NCI-H345 (cell line): ENCODE measurements at regions not wholly inside any gene's neighbourhood (a gene's known extent, or its start where the extent isn't known, plus 50 kb on each side); places are given as distances from the start of the nearest gene placed in this dataset.
"Not testable (repeated sequence)": the region's sequence is repeated elsewhere in the genome, so short reads cannot be mapped to it uniquely, and the experiment has no call there.

Experiments used
- DNase-seq: peaks from one replicate; lab custom pipeline; 2025; lab: John Stamatoyannopoulos, UW

DNA sequence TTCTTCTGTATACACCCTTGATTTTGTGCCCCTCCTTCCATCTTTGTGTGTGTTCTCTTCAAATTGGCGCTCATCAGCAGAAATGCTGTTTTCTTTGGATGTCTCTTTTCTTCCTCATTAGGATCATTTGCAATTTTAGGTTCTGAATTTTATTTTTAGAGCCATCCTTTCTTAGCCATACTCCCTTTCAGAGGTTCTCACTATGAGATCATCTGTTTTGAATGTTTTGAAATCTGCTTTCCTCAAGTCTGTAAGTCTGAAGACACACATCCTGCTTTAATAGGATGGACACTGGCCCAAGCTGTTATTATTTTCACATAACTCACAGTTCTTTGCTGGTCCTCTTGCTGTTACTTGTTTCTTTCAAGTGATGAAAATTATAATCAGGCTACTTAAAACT is 124.8 kb downstream of the BDH1 start:
- DNase-seq: no peak

DNA sequence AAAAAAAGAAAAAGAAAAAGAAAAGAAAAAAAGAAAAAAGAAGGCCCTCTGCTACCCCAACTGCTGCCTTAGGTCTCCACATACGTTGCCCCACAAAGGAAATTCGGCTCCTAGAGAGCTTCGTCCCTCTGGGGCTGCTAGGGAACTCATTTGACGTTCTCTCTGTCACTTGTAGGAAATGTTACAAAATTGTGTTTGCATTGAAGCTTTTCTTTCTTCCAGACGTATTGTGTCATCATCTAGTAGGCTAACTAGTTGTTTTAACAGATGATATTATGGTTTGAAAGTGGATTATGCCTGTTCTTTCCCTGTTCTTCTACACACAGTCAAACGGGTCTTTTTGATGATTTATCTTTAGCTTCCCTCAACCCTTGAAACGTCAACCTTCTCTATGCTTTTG is 125.3 kb downstream of the BDH1 start:
- no peak for DNase-seq

DNA sequence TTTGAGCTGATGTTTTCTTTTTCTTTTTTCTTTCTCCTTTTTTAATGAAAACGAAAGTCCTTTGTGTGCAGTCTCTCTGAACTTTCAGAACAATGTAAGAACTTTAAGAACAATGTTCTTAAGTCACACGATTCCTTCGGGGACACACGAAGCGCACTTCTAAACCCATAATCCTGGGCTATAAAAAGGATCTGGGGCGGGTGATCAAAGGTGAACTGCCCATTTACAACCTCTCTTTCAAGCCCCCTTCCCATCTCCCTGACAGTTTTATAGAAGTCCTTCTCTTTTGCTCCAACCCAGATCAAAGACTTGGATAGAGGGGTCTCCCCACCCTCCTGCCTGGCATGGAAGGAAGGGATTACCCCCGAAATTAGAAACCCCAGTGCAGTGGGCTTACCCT is 126.8 kb downstream of the BDH1 start:
- DNase-seq: no peak

DNA sequence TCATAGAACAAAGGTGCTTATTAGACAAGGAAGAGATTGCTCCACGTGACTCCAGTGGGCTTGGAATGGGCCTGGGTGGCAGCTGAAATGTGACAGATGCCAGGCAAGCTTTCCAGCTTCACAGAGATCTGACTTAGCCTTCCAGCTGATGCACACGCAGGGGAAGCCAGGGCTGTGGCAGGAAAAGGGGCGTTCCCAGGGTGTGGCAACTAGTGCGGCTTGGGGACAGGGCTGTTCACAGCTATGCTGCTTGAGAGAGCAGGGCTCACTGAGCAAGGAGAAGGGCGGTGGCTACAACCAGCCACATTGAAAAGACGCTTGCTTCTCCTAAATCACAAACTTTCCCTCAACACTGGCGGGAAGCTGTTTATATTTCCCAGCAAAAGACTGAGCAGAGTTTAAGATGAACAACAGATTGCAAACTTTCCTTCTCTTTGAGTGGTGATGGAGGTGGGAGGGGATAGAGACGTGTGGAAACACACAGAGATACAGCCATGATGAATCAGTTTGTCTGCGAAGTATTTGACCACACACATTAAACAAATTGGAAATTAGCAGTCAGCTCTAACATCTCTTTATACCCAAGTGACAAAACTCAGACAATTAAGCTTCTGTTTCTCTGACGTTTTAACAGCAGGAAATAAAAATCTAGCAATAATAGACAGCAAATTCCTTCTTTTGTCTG is 127.5 kb downstream of the BDH1 start:
- DNase-seq: no peak

DNA sequence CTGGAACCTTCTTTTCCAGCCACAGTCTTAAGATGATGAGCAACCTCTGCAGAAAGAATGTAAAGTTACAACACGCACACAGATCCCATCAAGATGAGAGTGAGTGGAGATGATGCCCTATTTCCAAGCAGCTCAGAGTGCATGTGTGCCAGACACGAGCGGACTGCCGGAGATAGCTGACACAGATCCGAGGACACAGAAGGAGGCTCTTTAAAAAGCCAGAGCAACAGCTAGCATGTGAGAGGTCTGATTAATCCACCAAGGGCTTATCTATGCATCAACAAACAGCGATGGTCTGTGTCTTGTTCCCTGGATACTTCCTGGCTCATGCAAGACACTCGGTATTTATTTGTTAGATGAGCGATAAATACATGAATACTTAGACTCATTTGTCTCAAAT is 128.6 kb upstream of the DLG1 start:
- no peak for DNase-seq

DNA sequence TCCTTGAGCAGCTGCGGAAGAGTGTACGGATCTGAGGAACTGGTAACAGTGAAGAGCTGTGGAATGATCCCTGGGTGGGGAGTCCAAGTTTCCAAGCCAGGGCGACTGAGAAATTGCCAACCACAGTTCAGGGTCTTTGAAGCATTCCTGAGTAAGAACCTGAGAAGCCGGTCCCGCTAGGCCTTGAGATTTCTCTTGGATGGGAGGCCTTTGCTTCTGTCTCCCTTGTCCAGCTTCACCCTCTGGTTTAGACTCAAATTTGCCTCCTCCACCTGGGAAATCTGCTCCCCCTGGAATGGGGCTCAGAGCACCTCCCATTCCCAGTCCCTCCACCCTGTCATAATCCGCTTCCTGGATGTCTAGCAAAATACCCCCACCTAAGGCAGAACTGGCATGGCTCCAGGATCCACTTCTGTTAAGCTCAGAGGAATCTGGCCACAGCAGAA is 127.7 kb upstream of the DLG1 start:
- no peak for DNase-seq

DNA sequence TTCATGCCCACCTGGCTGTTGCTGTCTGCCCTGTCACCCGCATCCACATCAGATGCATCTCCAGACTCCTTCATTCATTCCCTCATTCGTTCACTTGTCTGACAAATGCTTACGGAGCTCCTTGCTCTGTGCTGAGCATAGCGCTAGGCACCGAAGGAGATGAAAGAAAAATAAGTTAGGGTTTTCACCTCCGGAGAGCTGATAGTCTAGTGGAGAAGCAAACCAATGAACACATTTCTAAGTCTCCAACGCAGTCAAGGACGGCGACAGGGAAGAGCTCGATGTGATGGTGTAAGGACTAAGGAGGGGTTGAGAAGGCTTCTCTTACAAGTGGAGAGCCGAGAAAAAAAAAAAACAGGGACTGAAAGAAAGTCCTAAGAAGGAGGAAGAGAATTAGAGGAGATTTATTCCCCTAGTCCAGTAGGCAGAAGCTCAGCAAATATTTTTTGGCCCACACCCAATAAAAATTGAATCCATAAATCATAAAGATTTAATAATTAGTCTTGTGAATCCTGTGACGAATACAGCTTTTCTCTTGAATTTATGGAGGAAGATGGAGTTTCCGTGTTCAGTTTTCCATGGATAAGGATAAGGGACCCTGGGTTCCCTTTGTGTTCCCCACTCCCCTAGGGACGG is 127.2 kb upstream of the DLG1 start:
- DNase-seq: no peak

DNA sequence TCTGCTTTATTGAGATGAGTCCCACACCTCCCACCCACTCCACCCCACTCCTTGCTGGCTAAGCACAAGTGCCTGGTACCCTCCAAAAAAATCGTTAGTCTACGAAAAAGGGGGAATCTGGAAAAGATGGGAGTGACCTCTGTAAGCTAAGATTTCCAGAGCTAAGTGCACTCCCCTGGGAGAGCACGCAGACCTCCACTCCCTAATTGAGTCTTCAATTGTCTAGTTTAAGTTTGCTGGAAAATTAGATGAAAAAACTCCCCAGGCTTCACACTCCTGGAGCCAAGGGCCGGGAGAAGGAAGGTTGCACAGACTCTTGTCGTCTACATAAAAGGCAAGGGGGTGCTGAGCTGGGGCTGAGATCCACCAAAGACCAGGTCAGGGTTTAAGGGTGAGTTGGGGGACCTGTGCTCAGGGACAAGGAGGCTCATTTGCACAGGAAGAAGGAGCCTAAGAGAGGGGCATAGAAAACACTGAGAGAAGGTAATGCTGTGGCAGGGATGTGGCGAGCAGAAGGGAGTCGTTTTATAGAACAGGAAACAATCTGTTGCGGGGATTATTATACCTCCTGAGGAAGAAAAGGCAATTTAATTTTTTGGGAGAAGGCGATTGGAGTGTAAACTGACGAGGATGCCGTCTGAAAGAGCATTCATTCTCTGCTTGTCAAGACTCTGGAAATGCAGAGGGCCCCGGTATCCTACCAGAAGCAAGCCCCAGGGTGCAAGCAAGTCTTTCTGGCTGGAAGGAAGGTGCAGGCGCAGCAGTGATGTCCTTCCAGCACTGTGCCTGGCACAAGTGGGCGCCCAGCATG is 126.5 kb upstream of the DLG1 start:
- DNase-seq: no peak

DNA sequence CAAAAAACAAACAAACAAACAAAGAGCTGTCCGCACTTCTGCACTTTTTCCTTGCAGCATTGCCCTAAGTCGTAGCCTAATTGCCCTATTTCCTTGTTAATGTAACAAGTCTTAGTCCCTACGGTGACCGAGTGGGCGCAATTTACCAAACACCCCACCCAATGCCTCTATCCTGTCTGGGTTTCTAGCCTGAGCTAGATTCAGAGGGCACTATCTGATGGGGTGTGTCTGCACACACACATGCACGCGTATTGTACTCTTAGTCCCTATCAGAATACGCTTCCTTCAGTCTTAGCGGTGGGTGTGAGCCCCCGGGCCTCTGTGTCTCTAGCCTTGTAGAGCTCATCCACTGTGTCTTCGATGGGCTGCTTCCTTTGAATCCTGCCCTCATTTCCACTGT is 125.9 kb upstream of the DLG1 start:
- no peak for DNase-seq

DNA sequence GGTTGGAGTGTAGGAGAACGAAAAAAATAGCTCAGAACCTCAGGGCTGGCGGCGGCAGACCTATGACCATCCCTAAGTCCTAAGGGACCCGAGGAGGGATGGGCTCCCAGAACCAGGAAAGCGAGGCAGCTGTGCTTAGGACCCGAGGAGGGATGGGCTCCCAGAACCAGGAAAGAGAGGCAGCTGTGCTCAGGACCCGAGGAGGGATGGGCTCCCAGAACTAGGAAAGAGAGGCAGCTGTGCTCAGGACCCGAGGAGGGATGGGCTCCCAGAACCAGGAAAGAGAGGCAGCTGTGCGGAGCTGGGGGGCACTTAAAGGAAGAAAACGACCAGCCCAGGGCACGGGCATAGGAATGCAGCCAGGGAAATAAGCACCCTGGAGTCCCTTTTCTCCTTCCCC is 125.0 kb upstream of the DLG1 start:
- DNase-seq: no peak

DNA sequence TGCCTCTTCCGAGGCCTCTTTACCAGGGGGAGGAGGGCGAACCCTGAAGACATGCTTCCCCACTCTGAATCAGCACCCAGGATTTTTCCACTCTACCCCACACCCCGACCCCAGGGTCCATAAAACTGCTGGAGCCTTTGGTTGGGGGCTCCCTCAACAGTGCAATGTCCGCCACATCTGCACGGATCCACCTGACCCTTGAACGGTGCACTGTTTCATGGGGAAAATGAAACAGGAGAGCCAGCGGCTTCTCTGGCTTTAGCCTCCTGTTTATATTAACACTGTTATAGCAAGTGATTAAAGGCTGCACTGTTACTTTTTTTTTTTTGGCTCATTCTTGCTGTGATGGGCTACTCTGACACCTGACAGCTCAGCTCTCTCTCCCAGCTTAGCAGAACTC is 124.1 kb upstream of the DLG1 start:
- no peak for DNase-seq

DNA sequence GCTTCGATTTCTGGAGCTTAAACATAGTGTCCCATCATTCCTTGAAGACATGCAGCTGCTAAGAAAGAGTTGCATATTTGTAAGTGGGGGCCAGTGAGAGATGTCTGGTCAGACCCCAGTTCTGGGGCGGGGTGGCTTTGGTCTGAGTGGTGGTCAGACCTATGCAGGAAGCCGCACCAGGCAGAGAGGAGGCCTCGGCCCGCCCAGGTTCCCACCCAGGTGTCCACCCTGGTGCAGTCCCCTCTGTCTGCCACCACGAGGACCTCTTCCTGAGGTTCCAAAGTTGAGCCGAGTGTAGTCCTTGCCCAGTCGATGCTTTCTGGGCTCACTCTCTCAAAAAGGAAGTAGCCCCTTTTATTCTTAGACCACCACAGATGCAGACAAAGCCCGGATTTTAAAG is 122.6 kb upstream of the DLG1 start:
- no peak for DNase-seq

DNA sequence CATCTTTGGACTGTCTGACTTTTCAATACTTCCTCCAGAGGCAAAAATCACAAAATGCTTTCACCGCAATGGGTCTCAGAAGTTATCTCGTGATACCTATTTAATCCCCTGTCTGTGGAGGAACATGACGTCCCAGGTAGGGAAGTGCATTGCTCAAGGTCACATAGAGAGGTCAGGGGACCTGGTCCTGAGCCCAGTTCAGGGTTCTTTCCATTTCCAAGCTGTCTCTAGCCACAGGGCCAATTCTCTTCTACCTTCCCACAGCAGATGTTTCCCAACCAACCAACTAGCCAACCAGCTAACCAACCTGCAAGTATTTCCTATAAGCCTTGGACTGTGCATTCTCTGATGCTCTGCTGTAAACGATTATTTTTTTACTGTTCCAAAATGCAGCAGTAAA is 122.2 kb upstream of the DLG1 start:
- DNase-seq: no peak

DNA sequence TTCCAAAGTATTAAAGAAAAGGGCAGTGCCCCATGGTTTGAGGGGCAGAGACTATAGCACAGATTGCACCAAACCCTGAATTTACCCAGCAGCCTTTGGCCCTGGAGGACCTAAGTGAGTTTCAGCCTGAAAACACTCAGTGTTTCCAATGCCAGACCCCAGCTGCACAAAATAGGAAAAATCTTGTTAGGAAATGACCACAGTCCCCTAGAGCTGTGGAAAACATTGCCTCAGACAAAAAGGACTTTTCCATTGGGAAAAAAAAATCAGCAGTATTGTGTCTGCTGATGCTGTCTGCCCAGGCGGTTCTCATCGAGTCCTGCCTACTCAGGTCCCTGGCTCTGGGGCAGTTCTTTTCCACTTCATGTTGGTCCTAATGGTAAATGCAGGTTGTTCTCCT is 121.7 kb upstream of the DLG1 start:
- no peak for DNase-seq

DNA sequence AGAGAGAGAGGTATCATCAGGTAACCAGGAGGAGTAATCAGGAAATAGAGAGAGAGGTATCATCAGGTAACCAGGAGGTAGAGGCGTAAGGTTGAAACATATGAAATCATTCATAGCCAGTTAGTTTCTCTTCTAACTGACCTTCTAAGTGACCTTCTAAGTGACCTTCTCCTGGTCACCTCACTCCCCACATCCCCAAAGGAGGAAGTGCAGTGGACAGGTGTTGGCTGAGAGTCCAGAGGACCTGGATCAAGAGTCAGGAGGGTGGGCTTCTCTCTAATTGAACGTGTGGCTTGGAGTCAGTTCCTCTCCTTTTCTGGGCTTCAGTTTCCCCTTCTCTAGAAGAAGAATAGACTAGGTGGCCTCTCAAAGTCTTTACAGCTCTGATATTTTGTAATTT is 121.3 kb upstream of the DLG1 start:
- no peak for DNase-seq

DNA sequence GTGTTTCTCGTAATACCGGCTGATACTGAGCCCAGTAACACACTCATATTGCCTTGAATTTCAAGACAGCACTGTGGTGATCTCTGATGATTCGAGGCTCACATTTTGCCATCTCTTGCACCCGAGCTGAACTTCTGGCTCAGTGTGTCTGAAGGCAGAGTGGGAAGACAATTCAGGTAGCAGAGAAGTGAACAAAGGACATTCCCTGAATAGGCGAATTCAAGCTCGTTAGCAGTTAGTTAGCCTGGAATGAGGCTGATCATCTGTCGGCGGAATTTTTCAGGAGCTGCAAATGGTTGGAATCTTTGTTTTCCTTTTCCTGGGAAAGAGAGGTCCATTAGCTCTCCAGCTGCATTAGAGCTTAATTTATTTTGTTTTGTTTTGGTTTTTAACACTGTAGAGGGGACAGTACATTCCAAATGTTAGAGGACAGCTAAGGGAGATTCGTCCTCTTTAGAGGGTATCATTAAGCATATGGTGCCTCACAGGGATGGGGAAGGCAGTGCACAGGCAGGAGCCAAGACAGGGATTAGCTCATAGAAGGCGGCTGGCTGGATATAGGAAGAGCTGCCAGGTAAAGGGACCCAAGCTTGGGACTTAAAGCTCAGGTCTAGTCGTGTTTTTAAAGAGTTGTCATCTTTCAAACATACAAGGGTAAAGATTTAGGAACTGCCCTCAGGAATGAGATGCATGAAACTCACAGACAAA is 119.7 kb upstream of the DLG1 start:
- no peak for DNase-seq

DNA sequence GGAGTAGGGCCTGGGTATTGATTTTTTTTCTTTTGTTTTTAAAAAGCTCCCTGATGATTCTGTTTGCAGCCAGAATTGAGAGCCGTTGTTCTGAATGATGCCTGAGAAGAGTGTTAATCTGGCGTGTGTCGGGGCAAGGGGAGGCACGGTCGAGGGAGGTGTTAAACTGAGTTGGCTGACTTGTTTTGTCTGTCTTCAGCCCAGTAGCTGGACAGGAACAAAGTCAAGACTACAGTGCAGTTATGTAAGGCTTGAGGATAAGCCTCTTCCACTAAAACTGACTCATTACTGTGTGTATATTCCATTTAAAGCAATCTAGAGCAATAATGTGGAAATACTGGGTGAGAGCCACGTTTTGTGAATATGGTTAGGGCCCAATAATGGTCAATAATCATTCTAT is 119.0 kb upstream of the DLG1 start:
- DNase-seq: no peak

DNA sequence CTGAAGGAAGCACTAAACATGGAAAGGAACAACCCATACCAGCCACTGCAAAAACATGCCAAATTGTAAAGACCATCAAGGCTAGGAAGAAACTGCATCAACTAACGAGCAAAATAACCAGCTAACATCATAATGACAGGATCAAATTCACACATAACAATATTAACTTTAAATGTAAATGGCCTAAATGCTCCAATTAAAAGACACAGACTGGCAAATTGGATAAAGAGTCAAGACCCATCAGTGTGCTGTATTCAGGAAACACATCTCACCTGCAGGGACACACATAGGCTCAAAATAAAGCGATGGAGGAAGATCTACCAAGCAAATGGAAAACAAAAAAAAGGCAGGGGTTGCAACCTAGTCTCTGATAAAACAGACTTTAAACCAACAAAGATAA is 113.5 kb upstream of the DLG1 start:
- not testable (repeated sequence) for DNase-seq

DNA sequence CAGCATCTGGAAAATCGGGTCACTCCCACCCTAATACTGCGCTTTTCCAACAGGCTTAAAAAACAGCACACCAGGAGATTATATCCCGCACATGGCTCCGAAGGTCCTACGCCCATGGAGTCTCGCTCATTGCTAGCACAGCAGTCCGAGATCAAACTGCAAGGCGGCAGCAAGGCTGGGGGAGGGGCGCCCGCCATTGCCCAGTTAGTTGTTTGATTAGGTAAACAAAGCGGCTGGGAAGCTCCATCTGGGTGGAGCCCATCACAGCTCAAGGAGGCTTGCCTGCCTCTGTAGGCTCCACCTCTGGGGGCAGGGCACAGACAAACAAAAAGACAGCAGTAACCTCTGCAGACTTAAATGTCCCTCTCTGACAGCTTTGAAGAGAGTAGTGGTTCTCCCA is 111.8 kb upstream of the DLG1 start:
- not testable (repeated sequence) for DNase-seq

DNA sequence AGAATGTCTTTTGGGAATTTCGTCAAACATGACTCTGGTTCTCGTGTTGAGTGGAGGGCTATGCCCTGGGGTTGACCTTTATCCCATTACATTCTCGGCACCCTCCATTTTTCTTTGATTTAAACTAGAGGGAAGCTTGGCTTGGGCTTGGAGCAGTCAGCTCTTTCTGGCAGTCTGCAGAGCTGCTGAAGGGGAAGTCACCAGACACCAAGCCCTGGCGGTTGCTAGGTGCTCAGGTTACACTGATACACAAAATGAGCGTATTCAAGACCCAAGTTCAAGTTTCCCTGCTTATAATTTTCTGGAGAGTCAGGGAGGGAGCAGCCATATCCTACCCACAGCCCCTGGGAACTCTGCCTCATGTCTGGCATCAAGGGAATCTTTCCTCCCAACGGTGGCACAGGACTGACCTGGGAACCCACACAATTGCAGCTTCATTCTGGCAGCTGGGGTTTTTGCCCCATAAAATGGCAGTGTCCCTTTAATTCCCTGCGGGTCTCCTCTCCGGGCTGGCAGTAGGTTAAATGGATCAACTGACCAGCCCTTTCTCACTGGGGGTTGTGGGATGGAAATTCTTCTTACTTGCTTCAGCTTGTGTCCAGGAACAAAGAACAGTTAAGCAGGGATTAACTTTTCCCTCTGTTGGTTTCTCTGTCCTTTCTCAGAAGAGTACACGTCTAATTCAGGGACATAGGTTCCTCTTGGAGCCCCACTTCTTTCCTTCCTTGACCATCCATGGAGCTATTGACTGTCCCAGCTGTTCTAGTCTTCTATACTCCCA is 110.0 kb upstream of the DLG1 start:
- DNase-seq: no peak

DNA sequence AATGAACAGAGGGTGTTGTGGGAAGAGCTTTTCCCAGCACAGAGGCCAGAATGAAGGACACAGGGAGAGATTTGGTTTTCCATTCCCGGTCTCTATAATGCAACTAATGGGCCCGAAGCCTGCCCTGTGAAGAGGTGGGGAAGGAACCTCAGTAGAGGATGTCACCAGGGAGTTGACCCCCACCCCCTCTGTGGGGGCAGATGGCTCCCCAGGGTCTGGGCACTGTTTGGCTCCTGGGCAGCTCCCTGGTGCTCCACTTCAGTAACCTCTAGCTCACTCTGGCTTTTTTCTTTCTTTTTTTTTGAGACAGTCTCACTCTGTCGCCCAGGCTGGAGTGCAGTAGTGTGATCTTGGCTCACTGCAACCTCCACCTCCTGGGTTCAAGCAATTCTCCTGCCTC is 109.1 kb upstream of the DLG1 start:
- DNase-seq: no peak

DNA sequence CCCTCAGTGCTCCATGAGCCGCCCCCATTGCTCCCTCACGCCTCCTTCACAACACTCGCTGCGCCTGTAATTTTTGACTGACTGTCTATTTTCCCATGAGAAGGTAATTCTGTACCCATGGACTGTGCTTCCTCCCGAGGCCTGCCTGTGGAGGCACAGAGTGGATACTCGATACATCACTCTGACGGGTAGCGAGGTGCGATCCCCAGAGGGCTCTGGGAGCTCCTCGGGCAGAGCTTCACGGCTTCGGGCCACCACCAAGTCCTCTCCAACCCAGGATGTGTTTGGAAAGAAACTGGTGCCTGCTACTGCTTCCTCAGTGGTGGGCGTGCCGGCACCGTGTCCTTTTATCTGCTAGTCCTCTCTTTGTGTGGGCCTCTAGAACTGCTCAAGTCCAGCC is 108.6 kb upstream of the DLG1 start:
- DNase-seq: no peak
